ENCODE measurements at regions not wholly inside any gene's neighbourhood (a gene's known extent, or its start where the extent isn't known, plus 50 kb on each side); places are given as distances from the start of the nearest gene placed in this dataset.

GRCh38 chr13:74047931-74048600 lies 86.1 kb downstream of the KLF12 start:
- DNase-seq, result no peak
- intact Hi-C loops (cut with DNase I), result no loop called here
- no peak for ATAC-seq

DNA sequence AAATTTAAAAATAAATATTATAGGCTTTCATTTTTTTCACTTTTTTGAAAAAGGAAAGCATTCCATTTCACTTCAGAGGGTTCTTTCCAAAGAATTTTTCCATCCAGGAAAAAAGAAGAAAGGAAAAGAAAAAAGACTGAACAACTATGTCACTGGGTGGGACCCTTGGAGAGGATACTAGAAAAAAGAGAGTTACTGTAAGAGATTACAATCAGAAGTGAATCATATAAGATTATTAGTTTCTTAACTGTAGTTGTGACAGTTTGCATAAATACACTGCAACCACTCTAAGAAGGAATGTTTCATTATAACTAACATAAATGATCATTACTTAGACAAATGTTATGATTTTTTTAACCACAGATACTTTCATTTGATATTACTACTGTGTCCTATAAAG lies 87.8 kb downstream of the KLF12 start:
- no peak for DNase-seq
- intact Hi-C loops (cut with DNase I), result no loop called here

GRCh38 chr13:74045583-74045982 lies 88.6 kb downstream of the KLF12 start:
- DNase-seq (no peak), ATAC-seq (no peak)
- intact Hi-C loops (cut with DNase I), result no loop called here

More for the DNA sequence above, 87.8 kb downstream of the KLF12 start:
- no peak for ATAC-seq

GRCh38 chr13:74043237-74043636 lies 91.0 kb downstream of the KLF12 start:
- no peak for ATAC-seq
- no peak for DNase-seq
- intact Hi-C loops (cut with DNase I), result no loop called here

DNA sequence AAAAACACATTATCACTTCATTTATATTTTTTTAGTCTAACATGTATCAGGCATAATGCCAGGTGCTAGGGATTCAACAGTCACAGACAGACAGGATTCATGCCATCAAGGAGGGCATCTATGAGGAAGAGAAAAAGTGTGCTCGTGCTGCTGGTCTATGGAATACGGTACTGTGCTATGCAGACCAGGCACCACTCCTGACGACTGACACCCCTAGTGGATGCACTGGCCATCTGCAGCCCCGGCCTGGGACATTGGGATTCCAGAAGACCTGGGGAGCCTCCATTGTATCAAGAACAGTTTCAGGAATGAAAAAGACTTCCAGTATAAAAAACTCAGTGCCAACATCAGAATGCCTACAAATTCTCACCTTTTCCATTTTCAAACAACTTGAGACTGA lies 94.0 kb downstream of the KLF12 start:
- DNase-seq, result peak; percentile 51
- intact Hi-C loops (cut with DNase I), result no loop called here
- ATAC-seq, result peak; percentile 70 to 85

- intact Hi-C loops (cut with DNase I), result no loop called here
- no peak for DNase-seq
- no peak for ATAC-seq
These were observed 94.5 kb downstream of the KLF12 start for GRCh38 chr13:74039667-74040066.

DNA sequence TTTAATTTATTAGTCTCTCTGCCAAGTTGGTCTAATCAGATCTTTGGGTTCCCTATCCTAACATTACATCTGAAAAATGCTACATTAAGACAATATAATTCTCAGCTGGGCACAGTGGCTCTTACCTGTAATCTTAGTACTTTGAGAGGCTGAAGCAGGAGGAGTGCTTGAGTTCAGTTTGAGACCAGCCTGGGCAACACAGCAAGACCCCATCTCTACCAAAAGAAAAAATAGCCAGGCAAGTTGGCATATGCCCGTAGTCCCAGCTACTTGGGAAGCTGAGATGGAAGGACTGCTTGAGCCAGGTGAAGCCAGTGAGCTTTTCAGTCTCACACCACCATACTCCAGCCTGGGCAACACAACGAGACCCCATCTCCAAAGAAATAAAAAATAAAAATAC lies 95.0 kb downstream of the KLF12 start:
- DNase-seq (no peak), ATAC-seq (no peak)
- intact Hi-C loops (cut with DNase I), result no loop called here

GRCh38 chr13:74037762-74038161 lies 96.4 kb downstream of the KLF12 start:
- intact Hi-C loops (cut with DNase I), result no loop called here
- no peak for DNase-seq
- no peak for ATAC-seq

- DNase-seq (no peak), ATAC-seq (no peak)
- intact Hi-C loops (cut with DNase I), result no loop called here
These were observed 97.8 kb downstream of the KLF12 start for GRCh38 chr13:74036373-74036772.

DNA sequence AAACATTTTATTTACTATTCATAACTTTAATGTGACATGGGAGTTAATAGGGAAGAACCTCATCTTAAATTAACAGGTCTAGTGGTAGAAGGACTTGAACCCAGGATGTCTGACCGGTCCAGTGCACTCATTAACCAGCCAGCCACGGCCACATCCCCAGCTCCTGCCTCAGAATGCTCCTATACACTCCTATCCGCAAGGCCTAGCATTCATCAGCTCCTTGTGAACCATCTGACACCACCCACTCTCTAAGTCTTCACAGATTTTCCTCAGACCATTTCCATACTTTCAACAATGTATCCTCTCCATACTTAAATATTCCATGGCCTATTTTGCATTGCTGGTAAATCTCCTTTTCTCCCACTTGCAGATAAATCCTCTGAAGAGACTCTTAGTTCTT lies 98.3 kb downstream of the KLF12 start:
- ATAC-seq, result no peak
- intact Hi-C loops (cut with DNase I), result no loop called here
- DNase-seq, result no peak

DNA sequence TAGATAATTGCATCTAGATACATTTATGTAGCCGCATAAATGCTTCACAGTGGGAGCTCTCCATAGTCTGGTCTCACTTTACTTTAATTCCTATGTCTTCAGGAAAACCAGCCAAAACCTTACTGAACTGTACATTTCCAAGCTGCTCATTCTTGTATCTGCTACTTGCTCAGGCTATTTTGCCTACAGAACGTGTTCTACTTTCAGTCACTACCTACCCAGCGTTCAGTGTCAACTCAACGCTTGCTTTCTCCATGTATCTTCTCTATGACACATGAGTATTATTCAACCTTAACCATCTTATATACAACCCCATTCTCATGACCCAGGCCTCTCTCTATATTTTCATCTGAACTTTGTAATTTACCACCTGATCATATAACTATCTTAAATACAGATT lies 101.9 kb downstream of the KLF12 start:
- intact Hi-C loops (cut with DNase I), result no loop called here
- DNase-seq, result no peak

GRCh38 chr13:74027161-74027779 lies 106.9 kb downstream of the KLF12 start:
- intact Hi-C loops (cut with DNase I), result no loop called here
- ATAC-seq (no peak), DNase-seq (no peak)

More for the DNA sequence above, 101.9 kb downstream of the KLF12 start:
- no peak for ATAC-seq

- ATAC-seq, result peak in 1 of 2 donors; percentile 50
- DNase-seq, result no peak
- intact Hi-C loops (cut with DNase I), result no loop called here
These were observed 107.5 kb downstream of the KLF12 start for GRCh38 chr13:74026753-74027152.

- no peak for DNase-seq
- intact Hi-C loops (cut with DNase I), result no loop called here
- no peak for ATAC-seq
These were observed 108.8 kb downstream of the KLF12 start for GRCh38 chr13:74025369-74025768.

GRCh38 chr13:74024856-74025255 lies 109.3 kb downstream of the KLF12 start:
- intact Hi-C loops (cut with DNase I), result no loop called here
- ATAC-seq, result no peak
- DNase-seq, result no peak

DNA sequence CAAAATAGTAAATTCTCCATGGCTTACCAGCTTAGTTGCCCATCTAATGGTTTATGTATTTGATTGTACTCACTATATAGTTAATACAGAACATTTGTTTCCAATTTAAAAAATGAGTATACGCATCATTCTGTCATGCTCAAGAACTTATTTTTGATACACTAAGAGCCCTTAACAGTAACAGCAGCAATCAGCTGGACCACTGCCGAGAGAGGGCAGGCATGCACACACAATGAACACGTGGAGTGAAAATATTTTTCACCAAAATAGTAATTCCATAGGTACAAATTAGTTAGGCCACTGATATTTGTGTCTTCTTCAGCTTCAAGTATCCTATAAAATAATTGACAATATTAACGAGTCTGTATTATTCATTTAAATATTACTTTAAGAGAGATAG lies 109.9 kb downstream of the KLF12 start:
- DNase-seq (no peak), ATAC-seq (no peak)
- intact Hi-C loops (cut with DNase I), result no loop called here

DNA sequence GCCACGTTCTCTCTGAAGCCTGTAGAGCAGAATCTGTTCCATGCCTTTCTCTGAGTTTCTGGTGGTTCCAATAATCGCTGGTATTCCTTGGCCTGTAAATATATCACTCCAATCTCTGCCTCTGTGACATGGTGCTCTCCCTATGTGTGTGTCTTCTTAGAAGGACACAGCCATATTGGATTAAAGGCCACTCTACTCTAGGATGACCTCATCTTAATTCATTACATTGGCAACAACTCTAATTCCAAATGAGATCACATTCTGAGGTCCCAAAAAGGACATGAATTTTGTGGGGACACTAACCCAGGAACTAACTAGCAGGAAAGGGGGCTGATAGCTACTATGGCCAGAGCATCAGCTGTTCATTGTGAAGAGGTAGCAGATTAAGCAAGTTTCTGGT lies 110.7 kb downstream of the KLF12 start:
- intact Hi-C loops (cut with DNase I), result no loop called here
- DNase-seq (no peak), ATAC-seq (no peak)

GRCh38 chr13:74021505-74021904 lies 112.7 kb downstream of the KLF12 start:
- DNase-seq (no peak), ATAC-seq (no peak)
- intact Hi-C loops (cut with DNase I), result no loop called here

DNA sequence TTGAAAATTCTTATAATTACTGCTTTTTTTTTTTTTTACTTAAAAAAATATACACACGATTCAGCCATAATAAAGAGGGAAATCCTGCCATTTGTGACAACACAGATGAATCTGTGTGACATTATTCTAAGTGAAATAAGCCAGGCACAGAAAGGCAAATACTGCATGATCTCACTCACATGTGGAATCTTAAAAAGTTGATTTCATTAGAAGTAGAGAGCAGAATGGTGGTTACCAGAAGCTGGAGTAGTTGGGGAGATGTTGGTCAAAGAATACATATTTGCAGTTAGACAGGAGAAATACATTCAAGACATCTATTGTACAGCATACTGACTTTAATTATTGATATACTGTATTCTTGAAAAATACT lies 116.2 kb downstream of the KLF12 start:
- no peak for ATAC-seq
- intact Hi-C loops (cut with DNase I), result no loop called here
- DNase-seq, result no peak

DNA sequence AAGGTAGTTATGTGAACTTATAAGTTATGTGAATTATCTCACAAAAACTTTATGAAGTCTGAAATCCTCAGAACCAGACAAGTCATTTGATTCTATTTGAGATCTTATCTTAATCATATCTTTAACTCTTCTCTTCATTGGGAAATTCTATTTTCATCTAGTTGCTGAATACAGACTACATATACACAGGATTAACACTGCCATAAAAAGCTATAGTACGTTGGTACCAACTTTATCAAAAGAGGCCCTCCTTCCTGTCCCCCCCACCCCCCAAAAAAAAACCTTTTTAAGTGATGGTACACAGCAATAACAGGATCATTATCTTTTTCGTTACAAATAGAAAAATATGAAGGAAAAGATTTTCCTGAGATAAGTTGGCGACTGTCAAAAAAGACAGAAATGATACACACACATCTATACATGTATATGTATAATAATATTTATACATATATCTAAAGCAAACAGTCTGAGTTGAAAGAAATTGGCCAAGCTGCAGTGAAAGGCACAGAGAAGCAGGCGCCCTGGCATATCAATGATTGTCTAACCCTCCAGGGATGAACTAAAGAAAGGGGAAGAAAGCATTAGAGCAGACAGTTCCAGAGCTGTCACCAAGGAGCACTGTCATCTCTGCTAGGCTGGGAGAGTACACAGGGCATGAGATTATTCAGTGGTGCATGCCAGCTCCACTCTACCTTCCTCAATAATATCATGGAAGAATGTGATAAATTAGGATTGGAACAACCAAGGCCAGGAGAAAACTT lies 116.7 kb downstream of the KLF12 start:
- no peak for ATAC-seq
- intact Hi-C loops (cut with DNase I), result no loop called here
- DNase-seq, result no peak

GRCh38 chr13:74015137-74015536 lies 119.1 kb downstream of the KLF12 start:
- ATAC-seq (no peak), DNase-seq (no peak)
- intact Hi-C loops (cut with DNase I), result no loop called here
